ENCODE measurements at regions not wholly inside any gene's neighbourhood (a gene's known extent, or its start where the extent isn't known, plus 50 kb on each side); places are given as distances from the start of the nearest gene placed in this dataset.

GRCh38 chr2:215815960-215816359 is 197.4 kb downstream of the MREG start:
- no peak for TF ChIP-seq NFYB (CRISPR knock-in tag; conservative IDR thresholded peaks at IDR 0.05; ENCODE audit: low read depth)
- no peak for TF ChIP-seq CTCF (IDR thresholded peaks at IDR 0.05)
- TF ChIP-seq USF1 (CRISPR knock-in tag; IDR thresholded peaks at IDR 0.05) = no peak
- TF ChIP-seq ELF4 (CRISPR knock-in tag; IDR thresholded peaks at IDR 0.05; ENCODE audit: low read depth) = no peak
- no peak for TF ChIP-seq NR2C2 (CRISPR knock-in tag; IDR thresholded peaks at IDR 0.05)
- TF ChIP-seq, protein P1, sequence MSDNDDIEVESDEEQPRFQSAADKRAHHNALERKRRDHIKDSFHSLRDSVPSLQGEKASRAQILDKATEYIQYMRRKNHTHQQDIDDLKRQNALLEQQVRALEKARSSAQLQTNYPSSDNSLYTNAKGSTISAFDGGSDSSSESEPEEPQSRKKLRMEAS (CRISPR knock-in tag; IDR thresholded peaks at IDR 0.05) = no peak
- TF ChIP-seq TP53 (CRISPR knock-in tag; IDR thresholded peaks at IDR 0.05) = no peak
- no peak for TF ChIP-seq SP1 (CRISPR knock-in tag; conservative IDR thresholded peaks at IDR 0.05)
